Fibroblast of peridontal ligament (primary cell): ENCODE measurements at regions not wholly inside any gene's neighbourhood (a gene's known extent, or its start where the extent isn't known, plus 50 kb on each side); places are given as distances from the start of the nearest gene placed in this dataset.
A peak's percentile ranks its signal among the peaks of the same experiment; 100 is the strongest.
"Not testable (repeated sequence)": the region's sequence is repeated elsewhere in the genome, so short reads cannot be mapped to it uniquely, and the experiment has no call there.

Experiments
- DNase-seq: peaks from one replicate; pipeline ENCODE4 v3.0.0-alpha.2; 2010; ENCODE audit errors: extremely low read depth

DNA sequence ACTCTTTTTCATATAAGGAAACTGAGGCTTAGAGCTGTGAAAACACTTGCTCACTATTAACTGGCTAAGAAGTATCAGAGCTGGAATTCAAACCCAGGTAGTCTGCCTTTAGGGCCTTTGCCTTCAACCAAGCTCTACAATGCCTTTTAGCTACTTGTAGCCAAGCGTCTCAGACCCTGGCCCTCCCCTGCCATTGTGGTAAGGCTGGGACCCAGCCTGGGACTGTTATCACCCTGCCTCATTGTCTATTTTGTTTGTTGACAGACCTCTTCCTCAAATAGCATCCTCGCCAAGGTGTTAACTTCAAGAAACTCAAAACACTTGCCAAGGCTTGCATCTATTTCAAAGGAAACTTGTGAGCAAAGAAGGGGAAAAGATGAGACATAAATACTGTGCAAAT, 76.7 kb upstream of the CD28 start:
- no peak for DNase-seq

GRCh38 chr2:203631068-203631757, 75.2 kb upstream of the CD28 start:
- peak; percentile 83 for DNase-seq

- peak; percentile 76 for DNase-seq
Measured at GRCh38 chr2:203636588-203637470, 69.6 kb upstream of the CD28 start.

GRCh38 chr2:203637471-203638167, 68.8 kb upstream of the CD28 start:
- DNase-seq: peak; percentile 9

GRCh38 chr2:203641865-203642264, 64.6 kb upstream of the CD28 start:
- DNase-seq: not testable (repeated sequence)

- DNase-seq: not testable (repeated sequence)
Measured at GRCh38 chr2:203642841-203643240, 63.6 kb upstream of the CD28 start.

GRCh38 chr2:203645831-203646230, 60.6 kb upstream of the CD28 start:
- DNase-seq: no peak

- no peak for DNase-seq
Measured at GRCh38 chr2:203646266-203646864, 60.1 kb upstream of the CD28 start.

DNA sequence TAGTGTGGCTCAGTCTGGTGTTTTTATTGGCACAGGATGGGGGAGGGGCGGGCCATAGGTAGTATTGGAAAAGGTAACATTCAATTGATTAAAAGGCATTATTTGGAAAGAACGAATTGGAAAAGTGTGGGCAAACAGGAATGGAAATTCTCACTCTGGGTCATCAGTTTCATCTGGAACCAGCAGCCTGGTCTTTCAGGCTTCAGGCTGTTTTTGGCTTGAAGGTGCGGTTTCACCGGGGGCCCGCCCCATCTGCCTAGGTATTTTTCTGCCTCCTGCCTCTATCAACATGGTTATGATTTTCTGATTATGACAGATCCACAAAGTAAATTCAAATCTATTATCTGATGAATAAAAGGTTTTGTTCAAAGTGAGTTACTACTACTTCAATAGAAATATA, 59.5 kb upstream of the CD28 start:
- no peak for DNase-seq

DNA sequence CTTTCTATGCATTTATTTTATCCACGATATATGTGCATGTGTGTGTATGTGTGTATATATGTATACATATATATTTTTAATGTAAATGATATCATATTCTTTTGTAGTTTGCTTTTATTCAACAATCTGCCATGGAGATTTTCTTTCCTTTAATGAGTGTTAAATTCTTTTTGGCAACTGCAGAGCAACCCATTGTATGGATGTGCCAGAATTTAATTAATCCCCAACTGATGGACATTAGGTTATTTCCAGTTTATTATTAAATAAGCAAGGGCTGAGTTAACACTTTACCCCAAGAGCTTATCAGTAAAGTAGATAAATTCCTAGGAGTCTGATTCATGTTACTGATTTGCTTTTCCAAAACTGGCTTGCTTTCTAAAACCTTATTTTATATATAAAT, 58.9 kb upstream of the CD28 start:
- DNase-seq: no peak

DNA sequence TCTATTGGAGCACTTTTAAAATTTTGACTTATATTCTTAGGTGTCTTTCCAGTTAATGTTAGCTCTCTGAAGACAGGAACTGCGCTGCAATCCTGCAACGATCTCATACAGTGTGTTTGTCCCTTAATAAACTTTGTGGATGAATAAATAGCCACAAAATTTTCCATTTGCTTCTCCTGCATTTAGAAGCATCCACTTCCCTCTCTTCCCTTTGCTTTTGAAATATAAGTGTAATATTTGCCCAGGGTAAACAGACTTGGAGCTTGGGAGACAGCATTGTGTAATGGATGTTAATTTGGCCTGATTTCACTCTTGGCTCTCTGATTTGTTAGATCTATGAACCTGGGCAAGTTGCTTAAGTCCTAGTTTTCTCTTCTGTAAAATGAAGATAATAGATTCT, 58.2 kb upstream of the CD28 start:
- peak; percentile 71 for DNase-seq

DNA sequence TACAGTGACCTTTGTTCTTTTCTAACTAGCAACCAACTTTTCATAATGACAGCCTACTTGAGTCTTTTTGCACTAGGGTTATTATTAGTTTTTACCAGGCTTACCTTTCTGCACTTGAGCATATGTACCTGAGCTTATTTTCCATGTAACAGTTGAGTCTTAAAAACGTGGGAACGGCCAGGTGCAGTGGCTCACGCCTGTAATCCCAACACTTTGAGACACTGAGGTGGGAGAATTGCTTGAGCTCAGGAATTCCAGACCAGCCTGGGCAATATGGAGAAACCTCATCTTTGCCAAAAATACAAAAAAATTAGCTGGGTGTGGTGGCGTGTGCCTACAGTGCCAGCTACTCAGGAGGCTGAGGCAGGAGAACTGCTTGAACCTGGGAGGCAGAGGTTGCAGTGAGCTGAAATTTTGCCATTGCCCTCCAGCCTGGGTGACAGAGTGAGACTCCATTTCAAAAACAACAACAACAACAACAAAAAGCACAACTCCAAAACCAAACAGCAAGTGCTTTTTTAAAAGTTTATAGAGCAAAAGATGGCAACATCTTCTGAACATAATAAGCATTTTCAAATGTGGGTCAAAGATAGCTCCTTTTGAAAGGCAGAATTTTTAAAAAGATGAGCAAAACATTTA, 57.1 kb upstream of the CD28 start:
- DNase-seq: no peak

DNA sequence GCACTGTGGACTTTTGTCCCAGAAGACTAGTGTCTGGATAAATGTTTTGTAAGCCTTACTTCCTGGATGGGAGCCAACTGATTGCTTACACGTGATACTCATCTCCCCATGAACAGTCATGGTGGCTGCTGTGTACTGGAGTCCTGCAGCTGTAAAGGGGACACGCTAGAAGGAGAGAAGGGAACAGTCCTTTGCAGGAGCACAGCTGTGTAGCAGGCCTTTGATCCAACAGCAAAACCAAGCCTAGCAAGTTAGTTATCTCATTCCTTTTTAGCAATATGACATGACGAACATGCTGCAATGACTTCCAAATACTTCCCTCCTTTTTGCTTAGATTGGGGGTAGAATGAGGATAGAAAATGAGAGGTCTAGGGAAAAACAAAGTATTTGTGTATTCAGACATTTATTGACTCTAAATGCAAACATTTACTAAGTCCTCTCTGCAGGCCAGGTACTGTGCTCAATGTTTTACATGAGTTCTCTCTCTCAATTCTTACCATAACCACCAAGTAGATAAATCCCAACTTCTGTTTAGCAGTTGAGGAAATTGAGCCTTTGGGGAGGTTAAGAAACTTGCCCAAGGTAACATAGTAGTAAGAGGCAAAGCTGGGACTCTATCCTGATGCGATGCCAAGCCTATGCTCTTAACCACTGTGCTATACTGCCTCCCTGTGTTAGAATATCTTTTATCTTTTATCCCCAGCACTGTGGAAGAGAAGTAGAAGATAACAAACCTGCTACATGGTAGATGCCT, 55.4 kb upstream of the CD28 start:
- DNase-seq: peak; percentile 80

- DNase-seq: no peak
Measured at GRCh38 chr2:203651621-203652020, 54.8 kb upstream of the CD28 start.

- no peak for DNase-seq
Measured at GRCh38 chr2:203654826-203655225, 51.6 kb upstream of the CD28 start.

GRCh38 chr2:203656522-203657287, 49.7 kb upstream of the CD28 start:
- DNase-seq: no peak
